GM06990 (cell line): ENCODE measurements at regions not wholly inside any gene's neighbourhood (a gene's known extent, or its start where the extent isn't known, plus 50 kb on each side); places are given as distances from the start of the nearest gene placed in this dataset.

Experiments
- DNase-seq: peaks from one replicate; pipeline ENCODE4 v3.0.0-alpha.2; 2011; ENCODE audit not compliant: insufficient read length; ENCODE audit errors: extremely low read depth
- H3K27me3 ChIP-seq: replicated peaks from 2 replicates; pipeline ENCODE4 v1.6.0; 2011; ENCODE audit warnings: low read length; ENCODE audit not compliant: control insufficient read depth, insufficient read depth
- H3K36me3 ChIP-seq: 2 replicates; pipeline ENCODE4 v1.5.1; 2011; ENCODE audit warnings: low read length; ENCODE audit not compliant: control insufficient read depth, insufficient read depth
- H3K4me3 ChIP-seq: replicated peaks from 2 replicates; pipeline ENCODE4 v1.5.1; 2011; ENCODE audit warnings: low read depth, mild to moderate bottlenecking, control low read depth, low read length
- CTCF ChIP-seq: IDR thresholded peaks from 2 replicates; pipeline ENCODE4 v1.5.1; 2011; ENCODE audit warnings: low read length, control low read depth, mild to moderate bottlenecking, inconsistent platforms; ENCODE audit not compliant: insufficient read depth, poor library complexity, severe bottlenecking

GRCh38 chr5:24232041-24232440, 412.7 kb downstream of the CDH10 start:
- Histone ChIP-seq H3K36me3 (no peaks in the 10 kb centered on the region), H3K27me3 (no peaks in the 10 kb centered on the region), H3K4me3 (no peak overlapping the region)
- TF ChIP-seq CTCF, result no peak
- no peak for DNase-seq

- Histone ChIP-seq H3K36me3 (no peaks in the 10 kb centered on the region), H3K4me3 (no peak overlapping the region), H3K27me3 (no peaks in the 10 kb centered on the region)
- DNase-seq, result no peak
- TF ChIP-seq CTCF, result no peak
Measured at GRCh38 chr5:24232929-24233498, 411.8 kb downstream of the CDH10 start.

GRCh38 chr5:24235946-24236345, 408.8 kb downstream of the CDH10 start:
- H3K27me3 ChIP-seq, result no peaks in the 10 kb centered on the region
- no peak for TF ChIP-seq CTCF
- H3K36me3 ChIP-seq, result no peaks in the 10 kb centered on the region
- H3K4me3 ChIP-seq, result no peak overlapping the region
- DNase-seq, result no peak

GRCh38 chr5:24245821-24246220, 399.0 kb downstream of the CDH10 start:
- Histone ChIP-seq H3K4me3 (no peak overlapping the region), H3K27me3 (no peaks in the 10 kb centered on the region), H3K36me3 (no peaks in the 10 kb centered on the region)
- no peak for DNase-seq
- no peak for TF ChIP-seq CTCF

- no peaks in the 10 kb centered on the region for H3K27me3 ChIP-seq
- no peak for DNase-seq
- H3K4me3 ChIP-seq, result no peak overlapping the region
- no peak for TF ChIP-seq CTCF
- H3K36me3 ChIP-seq, result no peaks in the 10 kb centered on the region
Measured at GRCh38 chr5:24264547-24264946, 380.2 kb downstream of the CDH10 start.

- no peak for DNase-seq
- H3K27me3 ChIP-seq, result no peaks in the 10 kb centered on the region
- no peaks in the 10 kb centered on the region for H3K36me3 ChIP-seq
- H3K4me3 ChIP-seq, result no peak overlapping the region
- TF ChIP-seq CTCF, result no peak
Measured at GRCh38 chr5:24265306-24265705, 379.5 kb downstream of the CDH10 start.
